ENCODE measurements at regions not wholly inside any gene's neighbourhood (a gene's known extent, or its start where the extent isn't known, plus 50 kb on each side); places are given as distances from the start of the nearest gene placed in this dataset.
"Not testable (repeated sequence)": the region's sequence is repeated elsewhere in the genome, so short reads cannot be mapped to it uniquely, and the experiment has no call there.

- DNase-seq (ENCODE audit: low read depth in 2 of 2); H3K4me3 ChIP-seq (replicated peaks in 1 of 2; ENCODE audit: low read depth in 2 of 2, low read length in 2 of 2): not testable (repeated sequence)
These were observed 51.0 kb upstream of the CDYL start for GRCh38 chr6:4725136-4725760.

GRCh38 chr6:4724727-4725126 lies 51.5 kb upstream of the CDYL start:
- DNase-seq (ENCODE audit: low read depth in 2 of 2); H3K4me3 ChIP-seq (replicated peaks in 1 of 2; ENCODE audit: low read depth in 2 of 2, low read length in 2 of 2): not testable (repeated sequence)

GRCh38 chr6:4723383-4723782 lies 52.8 kb upstream of the CDYL start:
- no peak for TF ChIP-seq CTCF (IDR thresholded peaks at IDR 0.05; ENCODE audit: low read depth, low read length)
- no peak for DNase-seq (ENCODE audit: low read depth in 2 of 2)
- H3K4me3 ChIP-seq (replicated peaks in 1 of 2; ENCODE audit: low read depth in 2 of 2, low read length in 2 of 2) = no peak overlapping the region

GRCh38 chr6:4721368-4721767 lies 54.8 kb upstream of the CDYL start:
- not testable (repeated sequence) for H3K4me3 ChIP-seq (replicated peaks in 1 of 2; ENCODE audit: low read depth in 2 of 2, low read length in 2 of 2)
- DNase-seq (ENCODE audit: low read depth in 2 of 2) = peak in 1 of 2 donors; percentile 35

GRCh38 chr6:4719491-4719890 lies 56.7 kb upstream of the CDYL start:
- no peak for DNase-seq (ENCODE audit: low read depth in 2 of 2)
- H3K4me3 ChIP-seq (replicated peaks in 1 of 2; ENCODE audit: low read depth in 2 of 2, low read length in 2 of 2) = no peak overlapping the region
- no peak for TF ChIP-seq CTCF (IDR thresholded peaks at IDR 0.05; ENCODE audit: low read depth, low read length)

GRCh38 chr6:4717856-4718255 lies 58.3 kb upstream of the CDYL start:
- no peak overlapping the region for H3K4me3 ChIP-seq (replicated peaks in 1 of 2; ENCODE audit: low read depth in 2 of 2, low read length in 2 of 2)
- no peak for TF ChIP-seq CTCF (IDR thresholded peaks at IDR 0.05; ENCODE audit: low read depth, low read length)
- no peak for DNase-seq (ENCODE audit: low read depth in 2 of 2)

- no peak overlapping the region for H3K4me3 ChIP-seq (replicated peaks in 1 of 2; ENCODE audit: low read depth in 2 of 2, low read length in 2 of 2)
- no peak for TF ChIP-seq CTCF (IDR thresholded peaks at IDR 0.05; ENCODE audit: low read depth, low read length)
- DNase-seq (ENCODE audit: low read depth in 2 of 2) = no peak
These were observed 59.1 kb upstream of the CDYL start for GRCh38 chr6:4717124-4717523.

- no peak overlapping the region for H3K4me3 ChIP-seq (replicated peaks in 1 of 2; ENCODE audit: low read depth in 2 of 2, low read length in 2 of 2)
- DNase-seq (ENCODE audit: low read depth in 2 of 2) = no peak
- TF ChIP-seq CTCF (IDR thresholded peaks at IDR 0.05; ENCODE audit: low read depth, low read length) = no peak
These were observed 61.2 kb upstream of the CDYL start for GRCh38 chr6:4714961-4715501.
